ENCODE measurements at regions not wholly inside any gene's neighbourhood (a gene's known extent, or its start where the extent isn't known, plus 50 kb on each side); places are given as distances from the start of the nearest gene placed in this dataset.

- no peak for TF ChIP-seq SIN3A (IDR thresholded peaks at IDR 0.05; ENCODE audit: borderline replicate concordance, low read depth, low read length)
- no peak for TF ChIP-seq SRY (CRISPR knock-in tag; IDR thresholded peaks at IDR 0.05)
- TF ChIP-seq HDAC1 (CRISPR knock-in tag; IDR thresholded peaks at IDR 0.05) = 0 out of 2 replicates have a peak, but pooled peaks have one; percentile 26
- TF ChIP-seq HNF1A (IDR thresholded peaks at IDR 0.05; ENCODE audit: low read depth) = peak; percentile 35; the same call in 1 of the 2 replicates
- TF ChIP-seq HNF1A (CRISPR knock-in tag; IDR thresholded peaks at IDR 0.05; ENCODE audit: borderline replicate concordance) = peak; percentile 79; the same call in 1 of the 2 replicates
- no peak for TF ChIP-seq MNT (IDR thresholded peaks at IDR 0.05)
- TF ChIP-seq ZSCAN5A (CRISPR knock-in tag; IDR thresholded peaks at IDR 0.05; ENCODE audit: borderline replicate concordance) = no peak
- TF ChIP-seq ZNF33B (CRISPR knock-in tag; IDR thresholded peaks at IDR 0.05) = no peak
- no peak for TF ChIP-seq ZNF782 (CRISPR knock-in tag; IDR thresholded peaks at IDR 0.05; ENCODE audit: borderline replicate concordance)
- TF ChIP-seq SIX4 (CRISPR knock-in tag; IDR thresholded peaks at IDR 0.05) = peak; percentile 63; the same call in 1 of the 2 replicates
- peak; percentile 19; the same call in 1 of the 2 replicates for TF ChIP-seq FOSL1 (CRISPR knock-in tag; IDR thresholded peaks at IDR 0.05; ENCODE audit: borderline replicate concordance)
- no peak for TF ChIP-seq ZNF562 (CRISPR knock-in tag; IDR thresholded peaks at IDR 0.05; ENCODE audit: borderline replicate concordance)
- no peak for TF ChIP-seq PBX2 (CRISPR knock-in tag; IDR thresholded peaks at IDR 0.05)
- no peak for TF ChIP-seq HOXA7 (CRISPR knock-in tag; IDR thresholded peaks at IDR 0.05)
- peak; percentile 27; the same call in 1 of the 2 replicates for TF ChIP-seq MIER2 (CRISPR knock-in tag; IDR thresholded peaks at IDR 0.05)
- no peak for TF ChIP-seq CC2D1A (CRISPR knock-in tag; IDR thresholded peaks at IDR 0.05)
- no peak for TF ChIP-seq ZNF691 (CRISPR knock-in tag; IDR thresholded peaks at IDR 0.05; ENCODE audit: borderline replicate concordance, low read depth)
- no peak for TF ChIP-seq SMYD3 (CRISPR knock-in tag; IDR thresholded peaks at IDR 0.05)
- TF ChIP-seq PITX1 (CRISPR knock-in tag; IDR thresholded peaks at IDR 0.05) = peak; percentile 88
- TF ChIP-seq GATA4 (IDR thresholded peaks at IDR 0.05; ENCODE audit: borderline replicate concordance, low read depth) = peak; percentile 82; the same call in 1 of the 2 replicates
- no peak for TF ChIP-seq ZFYVE20 (CRISPR knock-in tag; IDR thresholded peaks at IDR 0.05; ENCODE audit: borderline replicate concordance, low read depth)
Measured at GRCh38 chr12:75635606-75636444, 124.4 kb upstream of the KRR1 start (continued).
